HL-60/S4 (cell line): ENCODE measurements at regions not wholly inside any gene's neighbourhood (a gene's known extent, or its start where the extent isn't known, plus 50 kb on each side); places are given as distances from the start of the nearest gene placed in this dataset.

ENCODE experiments used
- in situ Hi-C: fragments of 300-500 bp; cut with MboI; formaldehyde crosslinking; loops from 2 replicates; pipeline ENCODE4 v1.14.3; 2022; ENCODE audit warnings: low sequenced_read_pairs

DNA sequence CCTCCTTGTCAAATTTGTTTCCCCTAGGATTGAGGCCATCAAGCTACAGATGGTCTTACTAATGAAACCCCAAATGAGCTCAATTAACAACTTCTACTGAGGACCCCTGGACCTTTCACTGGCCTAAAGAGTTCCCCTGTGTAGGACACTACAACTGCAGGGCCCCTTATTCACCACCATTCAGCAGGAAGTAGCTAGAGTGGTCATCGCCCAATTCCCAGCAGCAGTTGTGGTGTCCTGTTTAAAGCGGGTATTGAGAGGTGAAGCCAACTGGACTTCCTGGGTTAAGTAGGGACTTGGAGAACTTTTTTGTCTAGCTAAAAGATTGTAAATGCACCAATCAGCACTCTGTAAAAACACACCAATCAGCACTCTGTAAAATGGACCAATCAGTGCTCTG, 1466.9 kb downstream of the KCNT2 start:
- in situ Hi-C loops: no loop called here

DNA sequence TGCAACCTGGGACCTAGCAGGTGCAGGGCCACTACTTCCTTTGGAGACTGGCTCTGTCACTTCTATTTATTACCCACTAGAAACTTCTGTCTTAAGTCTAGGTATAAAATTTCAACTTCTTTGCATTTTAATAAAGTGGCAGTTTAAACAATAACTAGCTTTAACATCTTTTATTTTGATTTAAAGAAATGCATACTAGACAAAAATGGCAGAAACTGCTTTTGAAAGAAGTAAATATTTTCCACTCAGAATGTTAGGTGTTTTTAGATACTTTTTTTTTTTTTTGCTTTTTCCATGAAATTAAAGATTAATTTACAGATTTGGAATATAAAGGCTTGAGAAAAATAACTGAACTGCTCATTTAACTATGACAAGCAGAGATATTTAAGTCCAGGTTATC, 1477.6 kb downstream of the KCNT2 start:
- in situ Hi-C loops: no loop called here

DNA sequence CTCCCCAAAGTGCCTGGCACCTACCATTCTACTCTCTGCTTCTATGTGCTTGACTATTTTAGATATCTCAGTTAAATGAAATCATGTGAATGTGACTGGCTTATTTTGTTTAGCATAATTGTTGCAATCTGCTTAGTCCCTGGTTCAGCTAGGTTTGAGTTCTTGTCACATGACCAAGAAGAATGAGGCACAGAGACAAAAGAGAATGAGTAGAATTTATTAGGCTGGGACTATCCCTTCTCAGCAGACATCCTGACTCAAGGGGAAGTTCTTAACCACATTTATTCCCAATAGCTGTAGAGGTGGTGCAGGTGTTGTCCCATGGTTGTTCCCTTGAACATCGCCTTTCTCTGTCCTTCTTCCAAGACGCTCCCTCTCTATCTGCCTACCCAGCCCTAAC, 1485.7 kb downstream of the KCNT2 start:
- in situ Hi-C loops: no loop called here

DNA sequence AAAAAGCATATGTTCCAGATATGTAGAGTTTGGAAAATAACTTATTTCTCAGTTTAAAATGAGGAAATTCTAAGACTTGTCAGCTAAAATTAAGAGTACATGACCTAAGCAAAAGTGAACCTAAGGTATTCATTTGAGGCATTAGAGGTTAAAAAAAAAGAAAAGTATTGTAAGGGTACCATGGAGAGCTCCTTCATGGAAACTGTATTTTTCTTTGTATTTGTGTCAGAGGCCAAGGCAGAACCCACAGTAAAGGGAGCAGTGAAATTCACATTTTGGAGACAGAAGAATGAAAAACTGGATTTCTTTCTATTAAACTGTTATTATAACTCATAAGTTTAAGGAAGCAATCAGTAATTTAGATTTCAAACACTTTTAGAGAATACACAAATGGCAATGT, 1494.8 kb downstream of the KCNT2 start:
- in situ Hi-C loops: no loop called here

DNA sequence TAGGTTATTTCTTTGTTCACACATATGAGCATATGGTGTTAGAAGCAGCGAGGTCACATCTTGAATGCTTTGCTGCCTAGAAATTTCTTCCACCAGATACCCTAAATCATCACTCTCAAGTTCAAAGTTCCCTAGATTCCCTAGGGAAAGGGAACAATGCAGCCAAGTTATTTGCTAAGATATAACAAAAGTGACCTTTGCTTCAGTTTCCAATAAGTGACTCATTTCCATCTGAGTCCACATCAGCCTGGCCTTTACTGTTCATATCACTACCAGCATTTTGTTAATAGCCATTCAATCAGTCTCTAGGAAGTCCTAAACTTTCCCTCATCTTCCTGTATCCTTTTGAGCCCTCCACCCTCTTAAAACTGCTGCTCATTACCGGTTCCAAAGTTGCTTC, 1502.5 kb downstream of the KCNT2 start:
- in situ Hi-C loops: no loop called here

DNA sequence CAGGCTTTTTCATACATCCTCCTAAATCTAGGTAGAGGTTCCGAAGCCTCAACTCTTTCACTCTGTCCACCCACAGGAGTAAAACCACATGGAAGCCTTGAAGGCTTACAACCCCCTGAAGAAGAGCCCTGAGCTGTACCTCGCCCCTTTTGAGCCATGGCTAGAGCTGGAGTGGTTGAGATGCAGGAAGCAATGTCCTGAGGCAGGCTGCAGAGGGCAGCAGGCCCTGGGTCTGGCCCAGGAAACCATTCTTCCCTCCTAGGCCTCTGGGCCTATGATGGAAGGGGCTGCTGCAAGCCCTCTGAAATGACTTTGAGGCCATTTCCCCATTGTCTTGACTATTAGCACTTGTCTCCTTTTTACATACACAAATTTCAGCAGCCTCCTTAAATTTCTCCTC, 1503.0 kb downstream of the KCNT2 start:
- in situ Hi-C loops: no loop called here

DNA sequence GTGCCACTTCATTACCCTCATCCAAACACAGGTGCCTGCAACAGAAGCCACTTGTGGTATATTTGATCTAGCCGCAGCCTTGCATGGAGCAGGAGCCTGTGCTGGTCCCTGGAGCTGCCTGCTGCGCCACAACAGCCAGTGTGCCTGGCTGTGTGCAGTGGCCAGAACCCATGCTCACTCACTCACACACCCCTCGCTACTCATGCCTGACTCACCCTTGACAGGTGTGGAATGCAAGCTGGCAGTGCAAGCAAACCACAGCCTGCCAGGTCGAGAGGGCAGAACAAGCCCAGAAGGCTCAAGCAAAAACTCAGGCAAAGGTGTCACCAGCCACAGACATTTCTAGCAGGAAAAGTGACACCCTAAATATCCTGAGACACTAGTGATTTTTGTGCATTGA, 1510.9 kb downstream of the KCNT2 start:
- in situ Hi-C loops: no loop called here

DNA sequence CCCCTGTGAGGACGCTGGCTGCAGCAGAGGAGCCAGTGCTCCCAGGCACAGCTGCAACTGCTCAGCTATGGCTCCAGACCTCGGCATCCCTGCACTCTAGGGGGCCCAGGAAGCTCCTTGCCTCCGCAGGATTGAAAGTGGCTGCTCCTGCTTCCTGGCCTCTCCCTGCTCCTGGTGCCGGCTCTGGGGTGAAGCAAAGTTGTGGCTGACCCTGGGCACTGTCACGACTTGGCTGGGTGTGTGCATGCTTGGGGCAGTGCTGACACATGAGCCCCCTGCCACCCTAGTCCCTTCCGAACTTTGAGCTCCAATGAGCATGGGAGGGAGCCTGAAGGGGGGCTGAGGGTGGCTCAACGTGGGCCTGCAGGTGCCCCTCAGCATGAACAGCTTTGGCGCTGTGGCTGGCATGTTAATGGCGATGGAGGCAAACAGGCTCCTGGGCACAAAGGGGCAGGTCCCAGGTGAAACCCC, 1512.2 kb downstream of the KCNT2 start:
- in situ Hi-C loops: no loop called here

GRCh38 chr1:195085196-195085595, 1523.0 kb downstream of the KCNT2 start:
- in situ Hi-C loops: no loop called here

- in situ Hi-C loops: no loop called here
These were observed 1526.1 kb downstream of the KCNT2 start for GRCh38 chr1:195082183-195082582.

- in situ Hi-C loops: no loop called here
These were observed 1531.6 kb downstream of the KCNT2 start for GRCh38 chr1:195076682-195077081.

GRCh38 chr1:195075973-195076372, 1532.3 kb downstream of the KCNT2 start:
- in situ Hi-C loops: no loop called here

DNA sequence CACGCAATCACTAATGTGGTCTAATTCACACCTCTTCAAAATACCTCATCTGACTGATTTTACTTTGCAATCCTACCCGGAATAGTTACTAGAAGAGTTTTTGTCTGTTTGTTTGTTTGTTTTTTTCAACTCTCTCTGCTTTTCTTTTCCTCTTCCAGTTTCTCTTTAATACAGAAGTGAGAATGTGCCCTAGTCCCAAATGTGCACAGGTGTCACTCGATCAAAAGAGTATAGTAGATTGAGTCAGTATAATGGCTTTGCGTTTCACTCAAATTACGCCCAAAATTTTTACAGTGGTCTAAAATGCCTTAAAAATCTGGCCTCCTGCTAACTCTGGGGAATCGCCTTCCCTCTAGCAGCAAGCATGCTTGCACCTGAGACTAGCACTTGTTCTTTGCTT, 1536.8 kb downstream of the KCNT2 start:
- in situ Hi-C loops: no loop called here

DNA sequence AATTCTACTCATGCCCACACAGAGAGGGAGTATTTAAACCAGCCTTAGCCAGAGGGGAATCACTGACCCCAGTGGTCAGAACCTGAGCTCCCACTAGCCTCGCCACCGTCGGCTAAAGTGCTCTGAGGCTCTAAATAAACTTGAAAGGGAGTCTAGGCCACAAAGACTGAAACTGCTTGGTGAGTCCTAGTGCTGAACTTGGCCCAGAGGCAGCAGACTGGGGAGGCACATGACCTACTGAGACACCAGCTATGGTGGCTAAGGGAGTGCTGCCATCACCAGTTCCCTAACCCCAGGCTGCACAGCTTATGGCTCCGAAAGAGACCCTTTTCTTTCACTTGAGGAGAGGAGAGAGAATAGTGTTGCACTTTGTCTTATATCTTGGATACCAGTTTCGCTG, 1542.8 kb downstream of the KCNT2 start:
- in situ Hi-C loops: no loop called here

- in situ Hi-C loops: no loop called here
These were observed 1543.9 kb downstream of the KCNT2 start for GRCh38 chr1:195064358-195064757.

DNA sequence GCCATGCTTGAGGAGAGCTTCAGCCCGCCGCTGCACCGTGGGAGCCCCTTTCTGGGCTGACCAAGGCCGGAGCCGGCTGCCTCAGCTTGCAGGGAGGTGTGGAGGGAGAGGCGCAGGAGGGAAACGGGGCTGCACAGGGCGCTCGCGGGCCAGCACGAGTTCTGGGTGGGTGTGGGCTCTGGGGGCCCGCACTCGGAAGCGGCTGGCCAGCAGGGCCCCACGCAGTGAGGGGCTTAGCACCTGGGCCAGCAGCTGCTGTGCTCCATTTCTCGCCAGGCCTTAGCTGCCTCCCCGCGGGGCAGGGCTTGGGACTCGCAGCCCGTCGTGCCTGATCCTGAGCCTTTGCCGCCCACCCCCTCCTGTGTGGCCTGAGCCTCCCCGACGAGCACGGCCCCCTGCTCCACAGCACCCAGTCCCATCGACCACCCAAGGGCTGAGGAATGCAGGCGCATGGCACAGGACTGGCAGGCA, 1554.0 kb downstream of the KCNT2 start:
- in situ Hi-C loops: no loop called here

DNA sequence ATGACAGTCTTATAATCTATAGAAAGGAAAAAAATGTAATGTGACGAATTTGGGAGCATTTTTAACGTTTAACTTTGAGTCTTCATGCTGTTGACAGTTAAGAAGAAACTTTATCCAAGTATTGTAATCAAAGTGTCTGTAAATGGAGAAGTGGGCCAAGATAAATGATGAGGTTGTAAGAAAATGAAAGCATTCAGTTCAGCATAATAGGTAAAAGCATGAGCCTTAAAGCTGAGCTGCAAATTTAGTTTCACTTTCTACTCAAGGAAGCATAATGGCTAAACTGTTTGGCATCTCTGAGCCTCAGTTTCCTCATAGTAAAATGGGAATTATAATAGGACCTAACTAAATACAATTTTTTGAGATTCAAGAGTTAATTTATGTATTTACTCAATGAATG, 1554.8 kb downstream of the KCNT2 start:
- in situ Hi-C loops: no loop called here

GRCh38 chr1:195047772-195048171, 1560.5 kb downstream of the KCNT2 start:
- in situ Hi-C loops: no loop called here

DNA sequence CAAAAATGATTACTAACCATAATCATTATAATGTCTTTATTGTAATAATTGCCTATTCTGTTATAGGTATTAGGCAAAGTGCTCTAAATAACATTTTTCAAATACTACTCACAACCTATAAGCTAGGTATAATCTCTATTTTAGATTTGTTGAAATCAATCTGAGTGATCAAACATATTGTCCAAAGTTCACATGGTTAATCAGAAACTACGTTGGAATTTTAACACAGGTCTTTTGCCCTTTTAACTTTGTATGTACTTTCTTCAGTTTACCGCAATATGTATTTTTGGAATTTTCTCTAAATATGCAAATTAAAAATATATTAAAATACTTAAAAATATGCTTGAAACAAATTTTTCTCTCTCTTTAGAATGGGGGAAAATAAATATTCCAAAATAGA, 1563.2 kb downstream of the KCNT2 start:
- in situ Hi-C loops: no loop called here

DNA sequence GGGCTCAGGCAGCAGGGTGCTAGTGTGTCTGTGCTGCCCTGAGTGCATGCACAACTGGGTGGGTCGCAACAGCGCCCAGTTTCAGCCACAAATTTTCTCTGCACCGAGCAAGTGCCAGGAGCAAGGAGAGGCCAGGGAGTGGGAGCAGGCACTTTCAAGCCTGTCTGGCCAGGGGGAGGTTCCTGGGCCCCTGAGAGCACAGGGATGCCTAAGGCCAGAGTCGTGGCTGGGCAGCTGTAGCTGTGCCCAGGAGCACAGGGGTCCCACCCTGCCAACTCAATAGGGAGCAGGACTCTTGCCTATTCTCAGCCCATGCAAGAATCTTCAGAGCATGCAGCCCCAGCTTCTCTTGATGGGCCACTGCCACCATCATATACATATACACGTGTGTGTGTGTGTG, 1577.4 kb downstream of the KCNT2 start:
- in situ Hi-C loops: no loop called here

- in situ Hi-C loops: no loop called here
These were observed 1581.4 kb downstream of the KCNT2 start for GRCh38 chr1:195026792-195027191.

DNA sequence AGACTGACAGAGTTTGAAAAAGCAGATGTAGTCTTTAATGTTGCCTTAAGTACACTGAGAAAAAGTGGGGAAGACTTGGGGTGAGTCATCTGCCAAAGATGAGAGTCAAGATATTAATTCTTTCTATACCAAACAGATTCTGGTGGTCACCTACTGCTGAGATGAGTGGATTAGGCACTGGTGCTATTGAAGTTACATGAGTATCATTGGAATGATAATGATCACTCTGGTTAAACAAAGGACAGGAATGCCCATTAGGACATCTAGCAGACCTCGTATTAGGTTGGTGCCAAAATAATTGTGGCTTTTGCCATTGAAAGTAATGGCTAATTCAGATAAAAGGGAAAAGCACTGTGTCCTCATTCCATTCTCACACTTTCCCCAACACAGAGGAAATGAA, 1588.9 kb downstream of the KCNT2 start:
- in situ Hi-C loops: no loop called here

GRCh38 chr1:195012995-195013394, 1595.2 kb downstream of the KCNT2 start:
- in situ Hi-C loops: no loop called here

GRCh38 chr1:195005338-195005737, 1602.9 kb downstream of the KCNT2 start:
- in situ Hi-C loops: no loop called here
